ENCODE measurements at regions not wholly inside any gene's neighbourhood (a gene's known extent, or its start where the extent isn't known, plus 50 kb on each side); places are given as distances from the start of the nearest gene placed in this dataset.

- TF ChIP-seq, protein P1, sequence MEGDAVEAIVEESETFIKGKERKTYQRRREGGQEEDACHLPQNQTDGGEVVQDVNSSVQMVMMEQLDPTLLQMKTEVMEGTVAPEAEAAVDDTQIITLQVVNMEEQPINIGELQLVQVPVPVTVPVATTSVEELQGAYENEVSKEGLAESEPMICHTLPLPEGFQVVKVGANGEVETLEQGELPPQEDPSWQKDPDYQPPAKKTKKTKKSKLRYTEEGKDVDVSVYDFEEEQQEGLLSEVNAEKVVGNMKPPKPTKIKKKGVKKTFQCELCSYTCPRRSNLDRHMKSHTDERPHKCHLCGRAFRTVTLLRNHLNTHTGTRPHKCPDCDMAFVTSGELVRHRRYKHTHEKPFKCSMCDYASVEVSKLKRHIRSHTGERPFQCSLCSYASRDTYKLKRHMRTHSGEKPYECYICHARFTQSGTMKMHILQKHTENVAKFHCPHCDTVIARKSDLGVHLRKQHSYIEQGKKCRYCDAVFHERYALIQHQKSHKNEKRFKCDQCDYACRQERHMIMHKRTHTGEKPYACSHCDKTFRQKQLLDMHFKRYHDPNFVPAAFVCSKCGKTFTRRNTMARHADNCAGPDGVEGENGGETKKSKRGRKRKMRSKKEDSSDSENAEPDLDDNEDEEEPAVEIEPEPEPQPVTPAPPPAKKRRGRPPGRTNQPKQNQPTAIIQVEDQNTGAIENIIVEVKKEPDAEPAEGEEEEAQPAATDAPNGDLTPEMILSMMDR (IDR thresholded peaks at IDR 0.05; ENCODE audit: poor library complexity, severe bottlenecking): no peak
- TF ChIP-seq POLR2AphosphoS5 (IDR thresholded peaks at IDR 0.05) (no peak), EP300 (conservative IDR thresholded peaks at IDR 0.05; ENCODE audit: poor library complexity, severe bottlenecking) (no peak), SMC3 (conservative IDR thresholded peaks at IDR 0.05; ENCODE audit: poor library complexity) (no peak), EZH2 (IDR thresholded peaks at IDR 0.05; ENCODE audit: borderline replicate concordance, insufficient read depth, low read length, poor library complexity, severe bottlenecking) (no peak)
These were observed 212.4 kb downstream of the HSD17B3 start for GRCh38 chr9:96089452-96090085.

Measured in neural cell (in vitro differentiated cells).